ENCODE measurements at regions not wholly inside any gene's neighbourhood (a gene's known extent, or its start where the extent isn't known, plus 50 kb on each side); places are given as distances from the start of the nearest gene placed in this dataset.

GRCh38 chr9:16985559-16986348, 115.3 kb upstream of the BNC2 start:
- H3K4me1 ChIP-seq (ENCODE audit: control insufficient read depth, low read depth, low read length), result no peaks in the 10 kb centered on the region
- H4K5ac ChIP-seq (ENCODE audit: low read length), result no peak overlapping the region
- H2BK120ac ChIP-seq (ENCODE audit: low read depth, low read length), result no peak overlapping the region
- no peaks in the 10 kb centered on the region for H3K79me2 ChIP-seq (ENCODE audit: control insufficient read depth, insufficient read depth, low read length)
- H3K27ac ChIP-seq (ENCODE audit: low read depth, low read length), result no peak overlapping the region
- no peak overlapping the region for H3K4me2 ChIP-seq (ENCODE audit: low read length)
- no peak overlapping the region for H3K18ac ChIP-seq (ENCODE audit: low read length)
- H2BK5ac ChIP-seq (ENCODE audit: low read length), result no peak overlapping the region
- no peak overlapping the region for H4K8ac ChIP-seq (ENCODE audit: low read depth, low read length)
- DNase-seq, result no peak
- H3K27me3 ChIP-seq (ENCODE audit: insufficient read depth, low read length, poor library complexity), result no peaks in the 10 kb centered on the region
- H3K9ac ChIP-seq (ENCODE audit: low read length), result no peak overlapping the region
- no peak overlapping the region for H3K4me3 ChIP-seq (ENCODE audit: low read length)
- no peak overlapping the region for H3K23ac ChIP-seq (ENCODE audit: low read length)
- no peak overlapping the region for H3K56ac ChIP-seq (ENCODE audit: low read length)
- WGBS (ENCODE audit: extremely low coverage, insufficient coverage, low lambda C conversion rate), result no CpG with 5 or more reads among the region's 12 CpGs
- no peak overlapping the region for H3K4ac ChIP-seq (ENCODE audit: low read depth, low read length)
- H3K36me3 ChIP-seq (ENCODE audit: control insufficient read depth, insufficient read depth, low read length), result no peaks in the 10 kb centered on the region
- H2AK5ac ChIP-seq (ENCODE audit: low read length), result no peak overlapping the region
- H3K79me1 ChIP-seq (ENCODE audit: low read length), result no peaks in the 10 kb centered on the region
- H2BK15ac ChIP-seq (replicated peaks; ENCODE audit: low read depth), result no peak overlapping the region

- H3K79me2 ChIP-seq (ENCODE audit: control insufficient read depth, insufficient read depth, low read length), result no peaks in the 10 kb centered on the region
- no peak overlapping the region for H3K23ac ChIP-seq (ENCODE audit: low read length)
- no peak overlapping the region for H4K8ac ChIP-seq (ENCODE audit: low read depth, low read length)
- no peak overlapping the region for H3K27ac ChIP-seq (ENCODE audit: low read depth, low read length)
- no peak for DNase-seq
- H3K4me3 ChIP-seq (ENCODE audit: low read length), result no peak overlapping the region
- H3K27me3 ChIP-seq (ENCODE audit: insufficient read depth, low read length, poor library complexity), result no peaks in the 10 kb centered on the region
- H3K18ac ChIP-seq (ENCODE audit: low read length), result no peak overlapping the region
- no peaks in the 10 kb centered on the region for H3K79me1 ChIP-seq (ENCODE audit: low read length)
- no peaks in the 10 kb centered on the region for H3K4me1 ChIP-seq (ENCODE audit: control insufficient read depth, low read depth, low read length)
- no peak overlapping the region for H3K4me2 ChIP-seq (ENCODE audit: low read length)
- no peak overlapping the region for H2BK5ac ChIP-seq (ENCODE audit: low read length)
- no CpG with 5 or more reads among the region's 11 CpGs for WGBS (ENCODE audit: extremely low coverage, insufficient coverage, low lambda C conversion rate)
- no peak overlapping the region for H4K5ac ChIP-seq (ENCODE audit: low read length)
- H3K56ac ChIP-seq (ENCODE audit: low read length), result no peak overlapping the region
- no peaks in the 10 kb centered on the region for H3K36me3 ChIP-seq (ENCODE audit: control insufficient read depth, insufficient read depth, low read length)
- H3K9ac ChIP-seq (ENCODE audit: low read length), result no peak overlapping the region
- no peak overlapping the region for H2AK5ac ChIP-seq (ENCODE audit: low read length)
- H2BK120ac ChIP-seq (ENCODE audit: low read depth, low read length), result no peak overlapping the region
- H3K4ac ChIP-seq (ENCODE audit: low read depth, low read length), result no peak overlapping the region
- no peak overlapping the region for H2BK15ac ChIP-seq (replicated peaks; ENCODE audit: low read depth)
Observed at GRCh38 chr9:16982780-16983310, 112.4 kb upstream of the BNC2 start.

- no peak overlapping the region for H3K9ac ChIP-seq (ENCODE audit: low read length)
- H4K8ac ChIP-seq (ENCODE audit: low read depth, low read length), result no peak overlapping the region
- no CpG with 5 or more reads among the region's 4 CpGs for WGBS (ENCODE audit: extremely low coverage, insufficient coverage, low lambda C conversion rate)
- H3K4me1 ChIP-seq (ENCODE audit: control insufficient read depth, low read depth, low read length), result no peaks in the 10 kb centered on the region
- no peak overlapping the region for H2BK15ac ChIP-seq (replicated peaks; ENCODE audit: low read depth)
- no peak for DNase-seq
- H3K4me3 ChIP-seq (ENCODE audit: low read length), result no peak overlapping the region
- H3K4me2 ChIP-seq (ENCODE audit: low read length), result no peak overlapping the region
- H3K27me3 ChIP-seq (ENCODE audit: insufficient read depth, low read length, poor library complexity), result no peaks in the 10 kb centered on the region
- H3K23ac ChIP-seq (ENCODE audit: low read length), result no peak overlapping the region
- H2BK120ac ChIP-seq (ENCODE audit: low read depth, low read length), result no peak overlapping the region
- H3K56ac ChIP-seq (ENCODE audit: low read length), result no peak overlapping the region
- H3K36me3 ChIP-seq (ENCODE audit: control insufficient read depth, insufficient read depth, low read length), result no peaks in the 10 kb centered on the region
- no peak overlapping the region for H4K5ac ChIP-seq (ENCODE audit: low read length)
- H3K79me1 ChIP-seq (ENCODE audit: low read length), result no peaks in the 10 kb centered on the region
- no peak overlapping the region for H2AK5ac ChIP-seq (ENCODE audit: low read length)
- H3K79me2 ChIP-seq (ENCODE audit: control insufficient read depth, insufficient read depth, low read length), result no peaks in the 10 kb centered on the region
- H2BK5ac ChIP-seq (ENCODE audit: low read length), result no peak overlapping the region
- H3K4ac ChIP-seq (ENCODE audit: low read depth, low read length), result no peak overlapping the region
- no peak overlapping the region for H3K18ac ChIP-seq (ENCODE audit: low read length)
- H3K27ac ChIP-seq (ENCODE audit: low read depth, low read length), result no peak overlapping the region
Observed at GRCh38 chr9:16976427-16976826, 106.0 kb upstream of the BNC2 start.

GRCh38 chr9:16974436-16974835, 104.0 kb upstream of the BNC2 start:
- no peak for DNase-seq
- Histone ChIP-seq H3K79me2 (ENCODE audit: control insufficient read depth, insufficient read depth, low read length) (no peaks in the 10 kb centered on the region), H3K9ac (ENCODE audit: low read length) (no peak overlapping the region), H3K23ac (ENCODE audit: low read length) (no peak overlapping the region), H3K4me1 (ENCODE audit: control insufficient read depth, low read depth, low read length) (no peaks in the 10 kb centered on the region), H3K36me3 (ENCODE audit: control insufficient read depth, insufficient read depth, low read length) (no peaks in the 10 kb centered on the region), H3K56ac (ENCODE audit: low read length) (no peak overlapping the region), H3K4me3 (ENCODE audit: low read length) (no peak overlapping the region), H2AK5ac (ENCODE audit: low read length) (no peak overlapping the region), H4K8ac (ENCODE audit: low read depth, low read length) (no peak overlapping the region), H2BK5ac (ENCODE audit: low read length) (no peak overlapping the region), H4K5ac (ENCODE audit: low read length) (no peak overlapping the region), H3K4me2 (ENCODE audit: low read length) (no peak overlapping the region), H2BK120ac (ENCODE audit: low read depth, low read length) (no peak overlapping the region), H3K79me1 (ENCODE audit: low read length) (no peaks in the 10 kb centered on the region), H3K27ac (ENCODE audit: low read depth, low read length) (no peak overlapping the region), H2BK15ac (replicated peaks; ENCODE audit: low read depth) (no peak overlapping the region), H3K27me3 (ENCODE audit: insufficient read depth, low read length, poor library complexity) (no peaks in the 10 kb centered on the region), H3K4ac (ENCODE audit: low read depth, low read length) (no peak overlapping the region), H3K18ac (ENCODE audit: low read length) (no peak overlapping the region)
- WGBS (ENCODE audit: extremely low coverage, insufficient coverage, low lambda C conversion rate), result no CpG with 5 or more reads among the region's 5 CpGs

GRCh38 chr9:16970321-16970720, 99.9 kb upstream of the BNC2 start:
- Histone ChIP-seq H2AK5ac (ENCODE audit: low read length) (no peak overlapping the region), H3K79me1 (ENCODE audit: low read length) (no peaks in the 10 kb centered on the region), H3K23ac (ENCODE audit: low read length) (no peak overlapping the region), H2BK120ac (ENCODE audit: low read depth, low read length) (no peak overlapping the region), H3K4me2 (ENCODE audit: low read length) (no peak overlapping the region), H2BK5ac (ENCODE audit: low read length) (no peak overlapping the region), H3K18ac (ENCODE audit: low read length) (no peak overlapping the region), H3K4me3 (ENCODE audit: low read length) (no peak overlapping the region), H4K8ac (ENCODE audit: low read depth, low read length) (no peak overlapping the region), H3K36me3 (ENCODE audit: control insufficient read depth, insufficient read depth, low read length) (no peaks in the 10 kb centered on the region), H3K9ac (ENCODE audit: low read length) (no peak overlapping the region), H3K56ac (ENCODE audit: low read length) (no peak overlapping the region), H2BK15ac (replicated peaks; ENCODE audit: low read depth) (no peak overlapping the region), H4K5ac (ENCODE audit: low read length) (no peak overlapping the region), H3K27me3 (ENCODE audit: insufficient read depth, low read length, poor library complexity) (no peaks in the 10 kb centered on the region), H3K4ac (ENCODE audit: low read depth, low read length) (no peak overlapping the region), H3K4me1 (ENCODE audit: control insufficient read depth, low read depth, low read length) (no peaks in the 10 kb centered on the region), H3K27ac (ENCODE audit: low read depth, low read length) (no peak overlapping the region), H3K79me2 (ENCODE audit: control insufficient read depth, insufficient read depth, low read length) (no peaks in the 10 kb centered on the region)
- WGBS (ENCODE audit: extremely low coverage, insufficient coverage, low lambda C conversion rate), result no CpG with 5 or more reads among the region's 3 CpGs
- DNase-seq, result no peak

GRCh38 chr9:16964228-16964627, 93.8 kb upstream of the BNC2 start:
- H4K8ac ChIP-seq (ENCODE audit: low read depth, low read length), result no peak overlapping the region
- H3K36me3 ChIP-seq (ENCODE audit: control insufficient read depth, insufficient read depth, low read length), result no peaks in the 10 kb centered on the region
- no peak overlapping the region for H3K18ac ChIP-seq (ENCODE audit: low read length)
- H3K4me1 ChIP-seq (ENCODE audit: control insufficient read depth, low read depth, low read length), result no peaks in the 10 kb centered on the region
- peak; percentile 52 for DNase-seq
- no peak overlapping the region for H2BK5ac ChIP-seq (ENCODE audit: low read length)
- H2BK120ac ChIP-seq (ENCODE audit: low read depth, low read length), result no peak overlapping the region
- no peak overlapping the region for H3K4me3 ChIP-seq (ENCODE audit: low read length)
- no peak overlapping the region for H3K4ac ChIP-seq (ENCODE audit: low read depth, low read length)
- no peak overlapping the region for H2AK5ac ChIP-seq (ENCODE audit: low read length)
- no peaks in the 10 kb centered on the region for H3K79me1 ChIP-seq (ENCODE audit: low read length)
- H2BK15ac ChIP-seq (replicated peaks; ENCODE audit: low read depth), result no peak overlapping the region
- no peak overlapping the region for H3K9ac ChIP-seq (ENCODE audit: low read length)
- no CpG with 5 or more reads among the region's 10 CpGs for WGBS (ENCODE audit: extremely low coverage, insufficient coverage, low lambda C conversion rate)
- H3K4me2 ChIP-seq (ENCODE audit: low read length), result no peak overlapping the region
- H3K56ac ChIP-seq (ENCODE audit: low read length), result no peak overlapping the region
- H3K23ac ChIP-seq (ENCODE audit: low read length), result no peak overlapping the region
- no peak overlapping the region for H4K5ac ChIP-seq (ENCODE audit: low read length)
- H3K27me3 ChIP-seq (ENCODE audit: insufficient read depth, low read length, poor library complexity), result no peaks in the 10 kb centered on the region
- no peak overlapping the region for H3K27ac ChIP-seq (ENCODE audit: low read depth, low read length)
- H3K79me2 ChIP-seq (ENCODE audit: control insufficient read depth, insufficient read depth, low read length), result no peaks in the 10 kb centered on the region
